Left lobe of liver (tissue), 2 donors: ENCODE measurements at regions not wholly inside any gene's neighbourhood (a gene's known extent, or its start where the extent isn't known, plus 50 kb on each side); places are given as distances from the start of the nearest gene placed in this dataset.
A peak's percentile ranks its signal among the peaks of the same experiment; 100 is the strongest.

Source experiments
- ATAC-seq: fragments of 200-7000 bp; cut with Tn5 transposase; one replicate; pipeline ENCODE4 v1.9.1; 2020; ENCODE audit warnings: mild to moderate bottlenecking, moderate library complexity
- DNase-seq: peaks from one replicate; pipeline ENCODE4 v3.0.0-alpha.2; 2020; ENCODE audit warnings: low spot score
- donor health status: DM: no; HTN: no; CAD: no; lungs with moderate emphysema.
- donor health status: DM: no; HTN: yes; CAD: no.

DNA sequence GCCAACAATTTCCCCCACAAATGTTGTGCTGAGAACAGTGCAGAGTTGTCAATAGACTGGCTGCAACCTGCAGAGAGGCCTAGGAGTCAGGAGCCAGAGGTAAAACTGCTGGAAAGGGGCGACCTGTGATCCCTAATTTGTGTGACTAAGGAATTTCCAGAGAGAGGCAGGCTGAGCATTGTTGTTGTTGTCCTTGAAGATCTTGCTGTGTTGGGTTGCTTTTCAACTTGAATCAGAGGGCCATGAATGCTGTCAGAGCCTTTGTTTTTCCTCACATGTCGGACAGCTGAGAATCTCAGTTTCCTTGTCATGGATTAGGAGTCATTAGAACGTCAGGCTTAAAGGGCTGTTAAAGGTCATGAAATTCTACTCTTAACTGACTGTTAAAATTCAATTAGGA is 134.6 kb upstream of the ASTN2 start:
- DNase-seq, result no peak
- no peak for ATAC-seq

DNA sequence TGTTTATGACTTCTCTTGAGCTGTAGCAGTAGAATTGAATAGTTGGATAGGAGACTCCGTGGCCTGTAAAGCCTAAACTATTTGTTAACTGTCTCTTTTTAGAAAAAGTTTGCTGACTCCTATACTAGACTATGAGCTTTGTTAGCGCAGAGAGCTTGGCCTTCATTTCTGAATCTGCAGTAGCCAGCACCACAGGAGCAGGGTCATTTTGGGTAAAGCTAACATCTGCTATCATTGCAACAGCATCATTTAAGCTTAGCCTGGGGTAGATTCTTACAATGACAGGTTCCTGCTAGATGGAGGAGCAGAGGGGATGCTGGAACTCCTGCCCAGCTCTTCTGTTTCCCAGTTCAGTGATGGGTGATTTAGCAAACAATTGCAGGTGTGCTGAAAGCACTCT is 133.7 kb upstream of the ASTN2 start:
- DNase-seq (no peak), ATAC-seq (peak; percentile 80)

DNA sequence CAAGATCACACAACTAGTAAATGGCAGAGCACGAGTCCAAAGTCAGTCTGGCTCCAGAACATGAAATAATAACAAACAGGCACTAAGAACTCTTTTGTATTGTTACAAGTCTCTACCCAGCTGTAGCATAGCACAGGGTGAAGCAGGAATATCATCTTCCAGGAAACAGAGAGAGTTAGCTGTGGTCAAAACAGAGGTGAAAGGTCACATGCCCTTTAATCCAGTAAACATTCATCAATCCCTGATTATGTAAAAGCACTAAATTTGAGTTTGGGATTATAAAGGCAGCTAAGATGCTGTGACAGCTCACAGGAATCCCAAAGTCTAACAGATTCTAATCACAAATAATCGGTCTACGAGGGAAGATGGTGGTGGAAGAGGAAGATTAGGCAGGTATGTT is 133.0 kb upstream of the ASTN2 start:
- peak; percentile 68 for ATAC-seq

DNA sequence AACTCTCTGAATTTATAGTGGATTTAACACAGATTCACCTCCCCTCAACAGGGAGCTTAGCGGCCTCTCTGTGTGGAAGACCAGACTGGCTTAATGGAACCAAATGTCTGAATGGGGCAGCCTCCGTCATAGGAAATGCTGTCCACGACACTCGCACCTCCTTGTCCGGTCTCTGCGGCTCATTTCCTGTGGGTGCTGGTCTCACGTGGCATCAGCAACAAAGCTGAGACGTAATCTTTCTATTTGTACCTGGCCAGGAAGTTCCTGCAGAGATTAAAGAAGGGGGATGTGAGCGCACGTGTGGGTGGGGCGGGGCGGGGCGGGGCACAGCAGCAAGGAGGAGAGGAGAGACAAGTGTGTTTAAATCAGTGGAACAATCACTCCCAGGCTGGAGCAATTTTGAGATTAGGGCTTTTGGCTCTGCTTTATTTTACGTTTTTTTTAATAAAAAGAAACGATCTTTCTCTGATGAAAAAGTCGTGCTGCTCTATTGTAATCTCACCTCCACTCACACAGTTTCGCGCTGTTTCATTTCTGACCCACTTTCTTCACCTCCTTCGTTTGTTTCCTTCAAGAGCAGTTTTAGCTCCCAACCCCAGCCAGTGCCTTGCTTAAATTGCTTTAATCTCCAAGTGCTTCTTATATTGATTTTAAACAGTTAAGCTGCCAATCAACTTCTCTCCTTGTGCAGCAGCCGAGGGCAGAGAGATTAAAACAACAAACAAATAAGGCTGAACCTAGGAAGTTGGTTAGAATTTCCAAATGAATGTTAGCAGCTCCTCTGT is 132.2 kb upstream of the ASTN2 start:
- ATAC-seq, result no peak
- DNase-seq, result no peak

More for the DNA sequence above, 133.0 kb upstream of the ASTN2 start:
- DNase-seq, result no peak

DNA sequence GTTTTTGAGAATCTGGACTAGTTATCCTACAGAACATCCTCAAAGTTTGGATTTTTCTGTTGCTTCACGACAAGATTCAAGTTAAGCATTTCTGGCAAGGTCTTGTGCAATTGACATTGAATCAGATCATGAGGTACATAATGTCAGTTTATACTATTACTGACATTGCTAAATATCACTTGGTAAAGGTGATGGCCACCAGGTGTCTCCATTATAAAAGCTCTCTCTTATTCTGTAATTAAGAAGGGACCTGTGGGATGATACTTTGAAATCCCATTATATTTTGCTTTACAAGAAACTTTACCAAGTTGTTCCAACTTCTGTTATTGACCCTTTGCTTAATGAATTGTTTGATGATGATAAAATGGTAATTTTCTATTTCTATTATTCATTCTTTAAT is 131.0 kb upstream of the ASTN2 start:
- ATAC-seq, result peak; percentile 41
- DNase-seq, result no peak

DNA sequence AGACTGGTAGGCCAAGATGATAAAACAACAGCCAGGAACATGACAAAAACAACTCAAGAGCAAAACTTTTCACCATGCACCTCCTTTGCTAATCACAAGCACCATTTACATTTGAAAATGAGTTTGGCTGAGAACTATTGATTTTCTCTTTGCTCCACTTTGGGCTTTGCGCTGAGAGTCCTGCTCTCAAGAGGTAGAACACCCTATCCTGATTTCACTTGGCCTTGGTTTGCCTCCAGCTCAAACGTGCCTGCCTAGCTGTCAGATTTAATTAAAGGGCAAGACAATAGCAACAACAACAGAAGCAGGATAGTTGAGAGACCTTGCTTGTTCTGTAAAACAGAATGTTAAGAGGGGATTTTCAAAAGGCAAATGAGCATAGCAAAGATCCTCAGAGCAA is 128.2 kb upstream of the ASTN2 start:
- DNase-seq, result no peak
- ATAC-seq, result peak; percentile 79

DNA sequence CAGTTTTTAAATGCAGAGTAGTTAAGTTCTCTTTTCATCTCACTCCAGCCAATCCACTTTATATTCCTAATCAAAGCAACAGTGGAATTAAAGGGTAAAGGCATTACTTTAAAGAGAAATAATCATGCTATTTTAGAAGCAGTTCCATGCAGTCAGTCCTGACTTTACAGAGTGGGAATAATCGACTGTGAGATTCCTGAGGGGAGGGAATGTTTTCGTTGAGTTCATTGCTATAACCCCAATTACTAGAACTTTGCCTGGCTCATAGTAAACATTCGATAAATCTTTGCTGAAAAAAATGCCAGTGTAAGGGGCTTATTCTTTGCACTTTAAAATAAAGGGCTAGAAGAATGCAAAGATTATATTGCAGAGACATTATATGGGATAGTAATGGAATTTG is 127.2 kb upstream of the ASTN2 start:
- no peak for DNase-seq
- ATAC-seq, result no peak

DNA sequence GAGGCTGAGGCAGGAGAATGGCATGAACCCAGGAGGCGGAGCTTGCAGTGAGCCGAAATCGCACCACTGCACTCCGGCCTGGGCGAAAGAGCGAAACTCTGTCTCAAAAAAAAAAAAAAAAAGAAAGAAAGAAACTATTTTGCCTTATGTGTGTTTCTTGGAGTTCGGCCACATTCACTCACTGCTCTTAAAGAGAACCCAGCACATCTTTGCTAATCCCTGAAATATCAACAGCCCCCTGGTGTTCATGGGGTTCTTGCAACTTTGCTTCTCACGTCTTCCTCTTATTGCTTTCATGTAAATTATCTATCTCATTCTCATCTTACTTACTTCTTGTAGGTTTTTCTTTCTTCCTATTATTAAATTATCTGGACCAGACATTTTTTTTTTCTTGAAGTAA is 126.3 kb upstream of the ASTN2 start:
- ATAC-seq (no peak), DNase-seq (no peak)

DNA sequence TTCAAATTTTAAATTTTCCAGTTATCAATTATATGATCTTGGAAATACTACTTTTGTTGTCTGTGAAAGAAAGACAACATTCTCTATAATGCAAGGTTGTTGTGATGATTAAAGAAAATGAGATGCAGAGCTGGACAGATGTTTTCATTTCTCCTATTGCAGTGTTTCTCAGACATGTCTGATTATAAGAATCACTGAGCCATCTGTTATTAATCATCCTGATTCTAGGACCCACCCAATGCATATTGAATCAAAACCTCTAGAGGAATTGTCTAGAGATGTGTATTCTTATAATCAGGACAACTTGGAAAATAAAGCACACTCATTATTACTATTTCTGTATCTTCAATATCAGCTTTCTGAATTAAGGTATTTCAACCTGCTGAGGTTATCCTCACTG is 121.1 kb upstream of the ASTN2 start:
- ATAC-seq (no peak), DNase-seq (no peak)

DNA sequence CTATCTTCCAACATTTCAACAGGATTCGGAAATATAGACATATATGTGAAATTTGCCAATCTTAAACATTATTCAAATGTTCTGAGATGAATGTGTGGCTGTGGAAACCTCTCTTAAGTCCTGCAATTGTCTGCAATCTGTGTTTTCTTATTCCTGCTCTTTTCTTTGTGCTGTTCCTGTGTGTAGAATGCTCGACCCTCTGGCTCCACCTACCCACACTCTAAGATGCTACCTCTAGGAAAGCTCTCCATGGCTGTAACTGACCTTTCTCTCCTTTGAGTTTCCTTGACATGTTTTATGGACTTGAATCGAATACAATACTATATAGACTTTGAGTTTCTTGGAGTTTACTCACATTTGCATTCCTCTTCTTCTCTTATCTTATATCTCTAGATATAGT is 120.6 kb upstream of the ASTN2 start:
- ATAC-seq, result peak; percentile 59

DNA sequence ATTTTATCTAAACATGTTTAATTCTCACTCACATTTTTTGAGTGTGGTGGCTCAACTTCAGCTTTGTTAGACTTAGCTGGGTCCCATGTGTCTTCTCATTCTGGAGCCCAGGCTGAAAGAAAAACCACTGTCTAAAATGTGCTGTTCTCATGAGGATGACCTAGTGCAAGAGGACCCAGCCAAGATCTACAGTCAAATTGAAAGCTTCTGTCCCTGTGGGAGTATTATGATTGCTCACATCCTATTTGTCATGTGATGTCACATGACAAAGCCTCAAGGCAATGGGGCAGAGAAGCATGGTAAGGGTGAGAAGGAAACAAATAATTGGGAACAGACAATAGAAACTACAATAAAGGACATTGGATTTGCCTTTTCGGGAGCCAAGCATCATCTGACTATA is 113.4 kb upstream of the ASTN2 start:
- no peak for DNase-seq
- ATAC-seq, result no peak

More for the DNA sequence above, 120.6 kb upstream of the ASTN2 start:
- DNase-seq, result no peak

DNA sequence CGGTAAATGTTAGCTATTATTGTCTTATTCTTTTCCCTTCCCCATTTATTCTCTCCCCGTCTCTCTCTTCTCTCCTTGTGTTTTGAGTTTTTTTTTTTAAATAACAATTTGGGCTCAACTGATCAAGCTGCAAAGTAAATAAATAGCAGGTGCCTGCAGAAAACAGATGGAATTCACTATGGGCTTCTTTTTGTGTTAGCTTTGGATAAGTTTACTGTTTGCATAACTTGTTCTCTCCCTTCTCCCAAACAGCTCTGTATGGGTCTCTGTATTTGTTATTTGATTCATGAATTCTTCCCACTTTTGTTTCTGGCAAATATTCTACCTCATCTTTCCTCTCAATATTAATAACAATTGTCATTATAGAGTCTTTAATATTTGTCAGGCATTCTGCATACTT is 111.8 kb upstream of the ASTN2 start:
- DNase-seq, result no peak
- peak; percentile 30 for ATAC-seq

DNA sequence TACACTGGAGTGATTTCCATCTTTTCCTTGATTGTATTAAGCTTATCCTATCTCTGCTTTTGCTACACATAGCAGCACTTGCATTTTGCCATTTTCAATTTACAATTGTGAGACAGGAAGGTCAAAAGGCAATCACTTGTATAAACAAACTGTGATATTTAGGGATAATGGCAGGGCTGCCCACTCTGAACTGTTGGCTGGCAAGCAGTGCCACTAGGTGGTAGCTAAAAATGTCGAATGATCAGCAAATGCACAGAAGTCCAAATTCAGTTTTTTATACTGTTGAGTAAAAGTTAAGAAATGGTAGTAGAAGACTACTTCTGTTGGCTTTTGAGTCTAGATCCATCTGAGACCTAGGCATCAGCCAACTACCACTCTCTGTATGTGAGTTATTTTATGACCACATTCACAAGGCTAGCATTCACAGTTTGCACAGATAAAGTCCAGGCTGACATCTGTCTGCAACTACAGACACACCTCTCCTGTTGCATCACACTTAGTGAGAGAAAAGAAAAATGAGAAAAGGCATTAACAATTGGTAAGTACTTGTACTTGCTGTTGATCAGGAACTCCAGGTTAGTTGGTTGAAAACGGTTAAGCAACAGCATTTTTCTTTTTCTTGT is 108.8 kb upstream of the ASTN2 start:
- ATAC-seq, result peak; percentile 94
- peak; percentile 51 for DNase-seq

DNA sequence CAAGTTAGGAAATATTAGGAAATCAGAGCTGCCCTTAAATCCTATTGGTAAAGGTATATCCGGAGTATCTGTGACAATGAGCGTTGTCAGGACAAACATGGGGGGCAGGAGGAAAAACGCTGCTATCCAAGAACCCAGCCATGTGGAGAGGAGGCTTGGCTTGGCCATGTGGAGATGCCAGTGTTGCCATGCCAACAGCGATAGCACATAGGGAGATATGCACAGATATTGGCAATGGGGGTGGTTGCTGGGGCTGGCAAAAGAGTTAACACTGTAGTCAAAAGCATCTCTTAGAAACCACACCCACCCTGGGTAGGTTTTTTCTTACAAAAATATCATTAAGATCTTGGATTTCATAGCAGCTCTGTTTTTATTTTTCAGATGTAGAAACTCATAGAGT is 106.4 kb upstream of the ASTN2 start:
- ATAC-seq (no peak), DNase-seq (no peak)

DNA sequence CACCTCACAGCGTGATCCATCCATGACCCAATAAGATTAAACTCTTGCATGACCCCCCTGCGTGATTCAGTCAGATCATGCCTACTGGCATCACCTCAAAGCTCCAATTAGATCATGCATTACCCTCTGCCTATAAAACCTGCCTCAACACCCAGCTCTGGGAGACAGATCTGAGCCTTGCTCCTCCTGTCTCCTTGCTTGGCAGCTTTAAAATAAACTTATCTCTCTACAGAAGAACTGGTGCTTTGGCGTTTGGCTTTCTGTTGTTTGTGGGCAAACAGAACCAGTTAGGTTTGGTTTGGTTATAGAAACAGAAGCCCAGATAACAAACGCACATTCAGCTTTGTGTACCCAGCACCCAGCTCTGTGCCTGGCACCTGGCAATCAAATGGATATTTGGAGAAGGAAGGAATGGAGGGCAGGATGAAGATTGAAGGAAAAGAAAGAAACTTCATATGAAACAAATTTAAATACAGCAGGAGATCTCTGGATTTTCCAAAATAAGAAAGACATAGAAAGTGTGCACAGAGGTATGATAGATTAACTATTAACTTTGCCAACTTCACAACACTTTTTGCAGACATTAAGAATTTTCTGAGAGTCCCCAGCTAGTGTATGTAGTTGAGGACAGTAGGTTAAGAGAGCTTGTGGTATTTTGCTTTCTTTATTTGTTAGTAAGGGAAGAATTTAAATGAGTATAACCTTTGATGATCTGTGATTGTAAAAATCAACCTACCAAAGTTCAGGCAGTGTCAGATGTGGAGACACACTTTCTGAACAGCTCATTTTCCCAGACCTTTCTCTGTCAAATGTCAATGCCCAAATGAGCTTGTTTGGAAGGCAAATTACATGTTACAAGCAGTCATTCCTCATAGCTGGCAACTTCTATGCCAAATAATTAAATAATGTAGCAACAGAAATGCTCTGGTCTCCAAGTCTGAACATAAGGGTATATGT is 102.1 kb upstream of the ASTN2 start:
- ATAC-seq (peak; percentile 85), DNase-seq (peak; percentile 70)

DNA sequence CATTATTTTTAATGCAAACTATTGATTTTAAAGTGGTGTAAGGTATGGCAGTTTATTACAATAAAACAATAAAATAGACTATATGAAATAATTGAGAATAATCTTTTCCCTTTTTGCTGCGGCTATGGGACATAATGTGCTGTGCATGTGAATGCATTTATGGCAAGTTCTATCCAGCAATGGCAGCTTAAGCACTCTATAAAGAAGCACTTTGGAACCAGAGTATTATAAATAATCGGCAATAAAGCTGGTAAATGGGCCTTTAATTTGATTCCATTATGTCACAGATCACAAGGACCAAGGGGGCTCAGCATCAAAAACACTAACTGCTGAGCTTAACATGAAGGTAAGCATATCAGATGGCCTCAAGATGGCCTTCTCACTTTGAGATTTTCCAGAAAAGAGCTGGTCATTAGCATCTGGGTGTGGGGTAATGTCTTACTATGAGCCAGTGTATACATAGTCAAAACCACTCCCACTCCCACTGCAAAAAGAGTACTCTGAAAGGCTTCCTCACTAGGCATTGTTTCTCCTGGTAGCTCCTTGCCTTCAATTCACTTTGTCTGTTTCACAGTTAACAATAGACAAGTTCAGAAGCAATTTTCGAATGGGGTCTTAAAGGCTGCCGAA is 97.1 kb upstream of the ASTN2 start:
- ATAC-seq (no peak), DNase-seq (no peak)

DNA sequence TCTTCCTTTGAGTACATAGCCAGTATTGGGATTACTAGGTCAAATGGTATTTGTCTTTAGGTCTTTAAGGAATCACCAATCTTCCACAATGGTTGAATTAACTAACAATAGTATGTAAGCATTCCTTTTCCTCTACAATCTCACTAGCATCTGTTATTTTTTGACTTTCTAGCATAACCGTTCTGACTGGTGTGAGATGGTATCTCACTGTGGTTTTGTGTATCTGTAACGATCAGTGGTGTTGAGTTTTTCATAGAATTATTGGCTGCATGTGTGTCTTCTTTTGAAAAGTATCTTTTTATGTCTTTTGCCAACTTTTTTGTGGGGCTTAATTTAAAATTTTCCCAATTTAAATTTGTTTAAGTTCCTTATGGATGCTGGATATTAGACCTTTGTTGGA is 81.5 kb upstream of the ASTN2 start:
- no peak for ATAC-seq
- DNase-seq, result no peak

DNA sequence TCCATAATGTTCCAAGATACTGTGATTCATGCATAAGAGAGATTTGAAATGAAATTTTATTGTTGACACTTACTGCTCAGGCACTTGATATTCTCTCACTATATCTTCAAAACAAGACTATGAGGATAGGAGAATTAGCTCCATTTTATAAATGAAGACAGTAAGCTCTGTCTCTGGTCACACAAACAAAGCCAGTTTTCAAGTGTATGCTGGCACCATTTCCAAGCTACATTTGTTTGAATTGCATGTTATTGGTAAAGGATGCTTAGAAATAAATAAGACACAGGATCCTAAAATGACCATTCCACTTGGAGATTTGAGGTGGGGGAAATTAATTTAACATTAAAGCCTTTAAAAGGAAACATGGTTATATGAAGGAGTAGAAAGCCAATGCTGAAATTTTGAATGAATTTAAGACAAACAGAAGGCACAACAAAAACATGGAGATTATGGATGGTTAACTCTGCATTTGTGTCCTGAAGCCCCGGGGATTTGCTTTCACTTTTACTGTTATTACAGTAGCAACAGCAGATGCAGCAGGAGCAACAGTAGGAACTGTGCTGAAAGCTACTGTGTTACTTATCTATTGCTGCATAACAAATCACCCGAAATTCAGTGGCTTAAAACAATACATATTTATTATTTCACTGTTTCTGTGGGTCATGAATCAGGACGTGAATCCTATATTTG is 79.7 kb upstream of the ASTN2 start:
- ATAC-seq (peak; percentile 57), DNase-seq (no peak)

DNA sequence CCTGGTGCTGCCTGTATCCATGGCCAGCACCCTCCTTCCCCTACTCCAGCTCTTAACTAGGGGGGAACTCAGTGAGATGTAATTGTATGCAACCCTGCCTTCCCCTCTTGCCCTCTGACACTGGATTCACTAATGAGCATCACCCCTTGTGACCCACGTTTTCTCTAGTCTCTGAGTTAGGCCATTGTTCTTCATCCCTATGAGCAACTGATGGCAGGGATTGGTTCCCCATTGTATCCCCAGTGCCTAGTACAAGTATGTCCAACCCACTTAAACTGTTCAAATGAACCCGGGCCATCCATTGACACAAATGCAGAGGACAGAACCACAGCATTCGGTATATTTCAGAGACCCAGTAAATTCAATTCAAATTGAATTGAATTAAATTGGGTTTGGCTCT is 77.6 kb upstream of the ASTN2 start:
- no peak for DNase-seq

DNA sequence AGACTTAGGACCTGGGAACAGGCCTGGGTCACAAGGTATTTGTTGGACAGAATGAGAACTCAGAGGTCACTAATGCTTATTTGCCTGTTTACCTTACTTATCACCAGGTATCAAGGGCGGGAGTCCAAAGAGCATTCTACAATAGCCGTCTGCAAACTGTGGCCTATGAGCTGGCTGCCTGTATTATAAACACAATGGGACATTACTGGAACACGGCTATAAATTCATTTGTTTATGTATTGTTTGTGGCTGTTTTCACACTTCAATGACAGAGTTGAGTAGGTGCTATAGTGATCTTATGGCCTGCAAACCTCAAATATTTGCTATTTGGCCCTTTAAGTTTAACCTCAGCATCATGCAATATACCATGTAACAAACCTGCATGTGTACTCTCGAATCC is 76.6 kb upstream of the ASTN2 start:
- peak; percentile 72 for ATAC-seq
- peak; percentile 89 for DNase-seq

More for the DNA sequence above, 77.6 kb upstream of the ASTN2 start:
- no peak for ATAC-seq

DNA sequence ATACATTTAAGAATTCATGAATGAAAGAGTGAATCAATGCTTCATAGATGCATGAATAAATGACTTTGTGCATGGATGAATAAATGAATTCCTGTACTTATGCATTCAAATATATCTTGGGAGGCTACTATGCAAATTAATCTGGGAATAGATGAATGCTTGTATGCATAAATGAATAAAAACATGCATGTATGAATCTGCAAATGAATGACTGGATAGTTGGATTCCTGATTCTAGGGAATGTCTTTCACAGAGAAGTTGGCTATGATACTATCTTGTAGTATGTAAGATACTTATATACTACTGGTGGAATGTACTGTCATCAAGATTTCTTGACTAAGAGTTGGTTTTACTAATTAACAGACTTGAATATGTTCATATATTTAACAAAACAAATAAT is 75.3 kb upstream of the ASTN2 start:
- DNase-seq (no peak), ATAC-seq (no peak)
